ENCODE measurements at regions not wholly inside any gene's neighbourhood (a gene's known extent, or its start where the extent isn't known, plus 50 kb on each side); places are given as distances from the start of the nearest gene placed in this dataset.

DNA sequence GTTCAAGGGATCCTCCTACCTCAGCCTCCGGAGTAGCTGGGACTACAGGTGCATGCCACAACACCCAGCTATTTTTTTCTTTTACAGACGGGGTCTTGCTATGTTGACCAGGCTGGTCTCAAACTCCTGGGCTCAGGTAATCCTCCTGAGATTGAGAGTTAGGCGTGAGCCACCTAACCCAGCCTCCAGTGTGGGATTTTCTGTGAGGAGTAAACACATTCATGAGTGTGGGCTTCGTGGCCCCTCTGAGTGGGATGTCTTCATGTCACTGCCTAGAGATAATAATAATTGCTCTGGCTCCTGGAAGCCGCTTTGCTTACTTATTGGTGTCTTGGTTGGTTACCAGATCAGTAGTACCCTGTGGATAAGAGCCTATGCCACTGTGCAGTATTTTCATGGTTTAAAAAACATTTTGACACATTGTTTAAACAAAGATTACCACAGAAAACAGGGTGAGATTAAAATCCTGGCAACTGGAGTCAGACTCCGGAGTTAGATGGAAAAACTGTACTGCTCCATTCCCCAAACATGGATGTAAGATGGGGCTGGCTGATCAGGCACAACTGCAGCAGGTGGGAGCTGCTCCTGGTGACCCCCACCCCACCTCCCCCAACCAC lies 159.1 kb upstream of the RAB4A start:
- H3K27ac ChIP-seq, result no peak overlapping the region
- TF ChIP-seq, protein P1, sequence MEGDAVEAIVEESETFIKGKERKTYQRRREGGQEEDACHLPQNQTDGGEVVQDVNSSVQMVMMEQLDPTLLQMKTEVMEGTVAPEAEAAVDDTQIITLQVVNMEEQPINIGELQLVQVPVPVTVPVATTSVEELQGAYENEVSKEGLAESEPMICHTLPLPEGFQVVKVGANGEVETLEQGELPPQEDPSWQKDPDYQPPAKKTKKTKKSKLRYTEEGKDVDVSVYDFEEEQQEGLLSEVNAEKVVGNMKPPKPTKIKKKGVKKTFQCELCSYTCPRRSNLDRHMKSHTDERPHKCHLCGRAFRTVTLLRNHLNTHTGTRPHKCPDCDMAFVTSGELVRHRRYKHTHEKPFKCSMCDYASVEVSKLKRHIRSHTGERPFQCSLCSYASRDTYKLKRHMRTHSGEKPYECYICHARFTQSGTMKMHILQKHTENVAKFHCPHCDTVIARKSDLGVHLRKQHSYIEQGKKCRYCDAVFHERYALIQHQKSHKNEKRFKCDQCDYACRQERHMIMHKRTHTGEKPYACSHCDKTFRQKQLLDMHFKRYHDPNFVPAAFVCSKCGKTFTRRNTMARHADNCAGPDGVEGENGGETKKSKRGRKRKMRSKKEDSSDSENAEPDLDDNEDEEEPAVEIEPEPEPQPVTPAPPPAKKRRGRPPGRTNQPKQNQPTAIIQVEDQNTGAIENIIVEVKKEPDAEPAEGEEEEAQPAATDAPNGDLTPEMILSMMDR (conservative IDR thresholded peaks at IDR 0.05), result no peak
- TF ChIP-seq ZFX (IDR thresholded peaks at IDR 0.05), result no peak

DNA sequence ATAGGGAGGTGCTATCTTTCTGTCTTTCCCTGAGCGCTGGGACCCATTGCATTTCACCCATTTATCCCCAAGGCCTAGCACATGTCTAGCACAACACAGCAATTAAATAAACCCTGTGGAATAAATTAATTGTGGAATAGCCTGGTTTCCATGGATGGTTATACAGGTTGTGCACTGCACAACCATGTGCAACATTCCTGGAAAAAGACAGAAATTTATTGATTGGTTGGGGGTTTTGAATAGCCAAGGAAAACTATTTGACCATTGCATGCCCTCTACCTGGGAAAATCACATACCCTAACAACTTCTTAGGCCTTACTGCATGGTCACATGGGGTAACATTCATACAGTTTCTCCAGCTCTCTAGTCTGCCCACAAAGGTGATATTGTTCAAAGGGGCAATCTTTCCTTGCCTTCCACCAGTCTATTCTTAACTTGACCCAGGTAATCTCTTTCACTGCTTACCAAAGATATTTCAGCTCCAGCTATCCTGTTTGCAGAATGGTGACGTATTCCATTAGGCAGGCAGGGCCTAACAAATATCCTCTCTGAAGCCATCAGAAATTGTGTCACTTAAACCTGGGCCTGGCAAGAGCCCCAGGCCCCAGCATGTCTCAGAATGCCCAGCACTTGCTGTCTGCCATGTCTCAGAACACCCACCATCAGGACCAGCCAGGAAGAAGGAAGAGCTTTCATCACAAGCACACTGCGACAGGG lies 157.9 kb upstream of the RAB4A start:
- H3K27ac ChIP-seq, result no peak overlapping the region
- TF ChIP-seq, protein P1 (conservative IDR thresholded peaks at IDR 0.05), result no peak
- no peak for TF ChIP-seq ZFX (IDR thresholded peaks at IDR 0.05)

DNA sequence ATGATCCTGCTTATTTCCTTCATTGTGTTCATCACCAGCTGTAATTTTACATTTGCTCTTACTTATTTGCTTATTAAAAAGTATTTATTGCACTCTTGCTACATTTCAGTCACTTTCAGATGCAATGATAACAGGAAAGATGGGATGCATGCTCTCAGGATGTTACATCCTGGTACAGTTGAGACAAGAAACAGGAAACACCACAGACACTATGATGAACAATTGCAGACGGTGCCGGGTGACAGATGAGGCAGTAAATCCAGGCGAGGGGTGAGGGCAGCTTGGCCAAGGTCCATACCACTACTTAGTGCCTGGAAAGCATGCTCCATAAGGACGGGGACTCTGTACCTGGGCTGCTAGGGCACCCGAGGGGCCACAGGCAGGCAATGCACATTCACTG lies 156.6 kb upstream of the RAB4A start:
- peak overlapping the region; percentile 14; the same call in 1 of the 2 replicates for H3K27ac ChIP-seq

DNA sequence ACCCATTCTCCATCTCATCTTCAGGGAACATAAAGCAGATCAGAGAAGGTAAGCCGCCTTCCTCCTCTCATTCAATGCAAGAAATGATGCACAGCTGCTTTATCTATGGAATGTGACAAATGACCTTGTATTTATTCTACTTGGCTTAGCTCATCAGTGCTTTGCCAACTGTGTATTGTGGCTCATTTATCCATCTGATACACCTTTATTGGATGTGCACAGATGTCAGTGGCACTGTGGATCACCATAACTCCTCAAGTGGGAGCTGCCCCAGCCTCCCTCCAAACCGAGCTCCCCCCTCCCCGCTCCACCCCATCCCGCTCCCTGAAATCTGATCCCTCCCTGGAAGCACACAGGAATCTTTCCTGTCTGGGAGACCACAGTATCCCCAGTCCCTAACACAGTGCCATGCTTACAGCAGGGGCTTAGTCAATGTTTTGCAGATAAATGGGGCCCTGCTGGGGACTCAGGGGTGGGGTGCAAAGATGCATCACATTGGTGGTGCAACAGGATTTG lies 156.0 kb upstream of the RAB4A start:
- peak overlapping the region; percentile 14; the same call in 1 of the 2 replicates for H3K27ac ChIP-seq
- TF ChIP-seq, protein P1 (conservative IDR thresholded peaks at IDR 0.05), result no peak
- no peak for TF ChIP-seq ZFX (IDR thresholded peaks at IDR 0.05)

More for the DNA sequence above, 156.6 kb upstream of the RAB4A start:
- no peak for TF ChIP-seq ZFX (IDR thresholded peaks at IDR 0.05)

DNA sequence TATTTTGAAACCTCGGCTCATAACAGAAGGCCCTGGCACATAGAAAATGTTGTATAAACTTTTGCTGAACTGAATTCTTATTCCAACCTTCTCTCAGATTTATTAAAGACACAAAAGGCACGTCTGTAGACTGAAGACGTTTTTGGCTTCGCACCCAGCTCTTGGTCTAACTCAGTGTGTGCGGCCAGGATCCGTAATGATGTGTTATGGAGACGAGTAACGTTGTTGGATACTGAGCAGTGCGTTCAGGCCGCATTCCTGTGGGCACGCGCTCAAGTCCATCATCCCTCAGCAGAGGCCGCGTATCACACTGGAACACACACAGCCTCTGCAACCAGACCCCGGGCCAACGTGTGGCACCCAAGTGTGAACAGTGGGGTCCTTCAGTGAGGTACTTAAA lies 154.8 kb upstream of the RAB4A start:
- no peak for TF ChIP-seq ZFX (IDR thresholded peaks at IDR 0.05)
- TF ChIP-seq, protein P1 (conservative IDR thresholded peaks at IDR 0.05), result no peak

DNA sequence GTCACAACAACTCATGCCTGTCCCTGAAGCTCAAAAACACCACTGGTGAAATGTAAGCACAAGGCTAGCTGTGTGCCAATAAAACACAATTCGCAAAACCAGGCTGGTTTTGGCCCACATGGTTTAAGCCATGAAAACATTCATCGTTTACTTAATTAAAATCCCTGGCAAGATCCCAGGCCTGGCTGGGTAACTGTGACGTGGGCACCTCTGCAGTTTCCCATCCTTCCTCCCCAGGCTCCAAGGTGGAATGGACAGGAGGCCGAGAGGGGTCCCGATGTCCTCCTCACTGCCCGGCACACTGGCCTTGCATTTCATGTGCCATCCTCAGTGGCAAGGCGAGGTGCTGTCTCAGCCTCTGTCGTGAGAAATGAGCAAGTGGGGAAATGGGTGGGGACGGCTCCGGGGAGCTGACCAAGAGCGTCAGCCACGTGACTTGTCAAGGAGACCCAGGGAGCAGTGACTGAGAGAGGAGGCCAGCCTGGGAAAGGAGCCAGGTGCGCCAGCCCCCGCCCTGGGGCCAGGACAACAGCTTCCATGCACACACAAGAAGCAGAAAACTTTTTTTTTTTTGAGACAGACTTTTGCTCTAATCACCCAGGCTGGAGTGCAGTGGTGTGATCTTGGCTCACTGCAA lies 153.1 kb upstream of the RAB4A start:
- H3K27ac ChIP-seq, result peak overlapping the region; percentile 0; the same call in 1 of the 2 replicates
- TF ChIP-seq ZFX (IDR thresholded peaks at IDR 0.05), result no peak
- TF ChIP-seq, protein P1 (conservative IDR thresholded peaks at IDR 0.05), result no peak

More for the DNA sequence above, 154.8 kb upstream of the RAB4A start:
- H3K27ac ChIP-seq, result no peak overlapping the region

DNA sequence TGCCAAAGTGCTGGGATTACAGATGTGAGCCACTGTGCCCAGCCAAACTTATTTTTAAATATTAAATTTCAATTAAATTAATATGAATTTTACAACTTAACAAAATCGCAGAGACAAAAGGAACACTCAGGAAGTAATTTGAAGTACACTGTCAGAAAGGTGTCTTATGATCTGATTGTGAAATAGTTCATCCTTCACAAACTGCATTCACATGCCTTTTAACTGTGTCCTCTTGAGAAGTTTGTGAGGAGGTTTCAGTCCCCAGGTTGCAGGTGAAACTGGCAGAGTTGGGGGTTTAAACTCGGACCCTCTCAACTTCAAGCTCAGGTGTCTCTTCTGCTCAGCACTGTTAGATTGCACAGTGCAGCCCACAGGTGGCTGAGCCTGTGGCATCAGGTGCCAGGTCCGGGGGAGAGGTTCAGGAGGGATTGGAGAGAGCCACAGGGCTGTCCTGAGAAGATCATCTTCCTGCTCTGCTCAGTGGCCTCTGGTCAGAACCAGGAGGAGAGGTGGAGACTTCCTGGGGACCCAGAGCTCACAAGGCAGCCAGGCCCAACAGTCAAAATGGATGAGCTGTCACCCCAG lies 152.3 kb upstream of the RAB4A start:
- TF ChIP-seq, protein P1 (conservative IDR thresholded peaks at IDR 0.05), result no peak
- TF ChIP-seq ZFX (IDR thresholded peaks at IDR 0.05), result no peak

More for the DNA sequence above, 152.3 kb upstream of the RAB4A start:
- no peak overlapping the region for H3K27ac ChIP-seq

Data from C4-2B (cell line).